D721Med (cell line): ENCODE measurements at regions not wholly inside any gene's neighbourhood (a gene's known extent, or its start where the extent isn't known, plus 50 kb on each side); places are given as distances from the start of the nearest gene placed in this dataset.

ENCODE experiments used
- DNase-seq: peaks from one replicate; pipeline ENCODE4 v3.0.0; 2011; ENCODE audit warnings: low spot score; ENCODE audit not compliant: insufficient read length
- FAIRE-seq: peaks from 2 replicates; lab custom pipeline; 2011; peaks lifted over from hg19 to GRCh38; lab: Jason Lieb, UNC
- CTCF ChIP-seq: IDR thresholded peaks from 2 replicates; pipeline ENCODE4 v1.5.1; 2012; ENCODE audit warnings: mild to moderate bottlenecking, control low read depth; ENCODE audit not compliant: insufficient read depth; ENCODE audit errors: missing control alignments

- no peak for FAIRE-seq
- TF ChIP-seq CTCF = no peak
- DNase-seq = no peak
Observed at GRCh38 chr18:69257861-69258458, 142.7 kb upstream of the DOK6 start.

DNA sequence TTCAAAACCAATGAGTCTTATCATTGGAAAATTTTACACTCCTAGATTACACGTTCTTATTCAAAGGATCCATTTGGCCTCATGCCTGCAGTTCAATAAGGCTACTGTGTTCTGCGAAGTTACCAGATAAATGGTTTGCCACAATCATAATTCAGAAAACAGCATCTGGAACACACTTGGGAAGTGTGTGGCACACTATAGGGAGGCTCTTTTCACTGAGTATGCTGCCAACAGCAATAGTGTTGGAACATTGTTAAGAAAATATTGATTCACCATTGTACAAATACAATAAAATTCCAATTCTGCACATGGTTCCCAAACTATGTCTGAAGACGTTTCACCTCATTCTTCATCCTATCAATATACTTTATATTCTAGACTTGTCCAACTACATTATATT, 141.4 kb upstream of the DOK6 start:
- no peak for TF ChIP-seq CTCF
- no peak for FAIRE-seq

GRCh38 chr18:69261406-69261805, 139.3 kb upstream of the DOK6 start:
- no peak for TF ChIP-seq CTCF
- DNase-seq (no peak), FAIRE-seq (no peak)

More for the DNA sequence above, 141.4 kb upstream of the DOK6 start:
- DNase-seq = no peak

DNA sequence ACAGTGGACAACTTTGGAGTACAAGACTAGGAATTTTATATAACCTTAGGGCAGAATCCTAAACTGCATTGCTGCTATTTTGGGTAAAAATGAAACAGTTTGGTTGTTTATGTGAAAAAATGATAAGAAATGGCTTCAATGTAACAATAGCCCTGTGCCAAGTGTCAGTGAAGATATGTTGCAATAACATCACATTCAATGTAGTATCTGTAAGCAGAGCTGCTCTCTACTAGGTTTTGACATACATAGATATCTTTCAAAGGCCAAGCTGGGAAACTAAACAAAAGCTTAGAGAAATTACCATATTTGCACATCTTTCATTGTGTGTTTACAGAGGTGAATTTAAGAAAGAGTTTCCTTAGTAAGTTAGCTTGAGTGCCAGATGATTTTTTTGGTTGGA, 135.0 kb upstream of the DOK6 start:
- DNase-seq (no peak), FAIRE-seq (no peak)
- TF ChIP-seq CTCF = no peak

- FAIRE-seq (no peak), DNase-seq (no peak)
- TF ChIP-seq CTCF = no peak
Observed at GRCh38 chr18:69267895-69268294, 132.8 kb upstream of the DOK6 start.

DNA sequence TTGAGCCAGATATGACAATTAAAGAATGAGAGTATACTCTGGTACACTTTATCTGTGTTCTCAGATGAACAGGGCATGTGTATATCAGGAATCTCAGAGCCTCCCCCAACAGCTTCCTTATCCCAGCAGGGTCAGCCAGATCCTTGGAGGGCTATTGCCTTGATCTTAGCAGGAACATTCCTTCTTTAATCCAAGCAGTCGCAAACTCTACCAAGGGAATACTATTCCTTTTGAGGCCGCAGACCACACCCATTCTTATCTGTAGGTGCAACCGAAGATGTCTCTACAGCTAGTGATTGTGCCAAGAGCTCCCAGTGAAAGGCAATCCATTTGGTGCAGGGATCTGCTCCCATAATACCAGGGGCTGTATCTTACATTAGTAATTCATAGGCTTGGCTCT, 118.3 kb upstream of the DOK6 start:
- DNase-seq (no peak), FAIRE-seq (no peak)
- TF ChIP-seq CTCF = no peak

DNA sequence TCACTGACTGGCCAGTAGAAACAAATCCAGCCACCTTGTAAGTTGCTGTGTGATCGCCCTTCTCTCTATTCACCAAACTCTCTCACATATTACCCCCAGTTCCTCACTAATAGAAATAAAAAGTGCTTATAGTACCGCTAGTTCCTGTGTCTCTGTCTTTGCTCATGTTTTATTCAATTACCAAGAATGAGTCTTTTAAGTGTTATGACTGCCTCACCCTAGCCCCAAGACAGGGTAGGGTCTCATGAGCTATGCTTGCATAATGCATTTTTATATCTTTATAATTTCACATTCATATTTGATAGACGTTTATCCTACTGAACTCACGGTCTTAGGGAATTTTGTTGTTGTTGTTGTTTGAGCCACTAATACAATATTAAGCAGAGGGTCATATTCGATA, 109.6 kb upstream of the DOK6 start:
- DNase-seq (no peak), FAIRE-seq (no peak)

More for the DNA sequence above, 109.6 kb upstream of the DOK6 start:
- no peak for TF ChIP-seq CTCF
